Suprapubic skin (tissue), 4 donors: ENCODE measurements at regions not wholly inside any gene's neighbourhood (a gene's known extent, or its start where the extent isn't known, plus 50 kb on each side); places are given as distances from the start of the nearest gene placed in this dataset.

Experiments used
- CTCF ChIP-seq, 2 donors: fragments of 200-600 bp in 1 of 2; fragments of 450-650 bp in 1 of 2; sonication (generic) in 1 of 2; IDR thresholded peaks; one replicate each; pipeline ENCODE4 v1.5.1; 2016 to 2019; ENCODE audit warnings: antibody characterized with exemption in 2 of 2, mild to moderate bottlenecking in 1 of 2, moderate library complexity in 1 of 2
- POLR2A ChIP-seq, 2 donors: fragments of 450-650 bp; IDR thresholded peaks; one replicate each; pipeline ENCODE4 v1.6.1; 2017; ENCODE audit warnings: antibody characterized with exemption in 2 of 2, mild to moderate bottlenecking in 2 of 2, moderate library complexity in 2 of 2
- POLR2AphosphoS5 ChIP-seq, 3 donors: sonication (generic); formaldehyde crosslinking; IDR thresholded peaks; one replicate each; pipeline ENCODE4 v1.6.1; 2017; ENCODE audit warnings: antibody characterized with exemption in 3 of 3

- TF ChIP-seq POLR2A (IDR thresholded peaks at IDR 0.05) = no peak
- TF ChIP-seq CTCF (IDR thresholded peaks at IDR 0.05) = no peak
- TF ChIP-seq POLR2AphosphoS5 (IDR thresholded peaks at IDR 0.05) = no peak
Measured at GRCh38 chr14:71245659-71246361, 338.6 kb downstream of the PCNX1 start.
